HG03060 (cell line): ENCODE measurements at regions not wholly inside any gene's neighbourhood (a gene's known extent, or its start where the extent isn't known, plus 50 kb on each side); places are given as distances from the start of the nearest gene placed in this dataset.
"Not testable (repeated sequence)": the region's sequence is repeated elsewhere in the genome, so short reads cannot be mapped to it uniquely, and the experiment has no call there.

ENCODE experiments used
- ATAC-seq: cut with Tn5 transposase; IDR thresholded peaks from one replicate; pipeline ENCODE4 v1.9.1; 2021; ENCODE audit warnings: low read depth, moderate number of reproducible peaks; ENCODE audit not compliant: unreplicated experiment

DNA sequence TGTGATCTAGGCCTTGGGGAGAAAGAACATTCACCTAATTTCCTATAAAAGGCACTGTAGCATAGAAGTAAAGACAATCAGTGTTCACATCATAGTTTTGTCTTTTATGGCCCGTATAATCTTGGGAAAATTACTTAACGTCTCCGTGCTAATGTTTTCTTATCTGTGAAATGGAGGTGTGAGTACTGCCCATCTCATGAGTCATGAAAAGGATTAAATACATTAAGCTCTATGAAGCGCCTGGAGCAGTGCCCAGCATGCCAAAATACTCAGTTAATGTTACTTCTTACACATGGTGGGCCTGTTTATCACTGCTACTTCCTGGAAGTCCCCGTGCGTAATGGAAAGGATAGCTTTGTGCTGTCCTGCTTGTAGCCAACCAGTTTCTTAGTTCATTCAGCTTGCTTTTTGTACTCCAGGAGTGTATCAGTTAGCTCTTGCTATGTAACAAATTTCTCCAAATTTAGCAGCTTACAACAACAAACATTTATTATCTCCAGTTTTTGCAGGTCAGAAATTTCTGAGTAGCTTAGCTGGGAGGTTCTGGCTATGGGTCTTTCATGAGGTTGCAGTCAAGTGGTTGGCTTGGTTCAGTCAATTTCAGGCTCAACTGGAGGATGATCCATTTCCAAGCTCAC is 103.6 kb upstream of the BMP2 start:
- no peak for ATAC-seq

DNA sequence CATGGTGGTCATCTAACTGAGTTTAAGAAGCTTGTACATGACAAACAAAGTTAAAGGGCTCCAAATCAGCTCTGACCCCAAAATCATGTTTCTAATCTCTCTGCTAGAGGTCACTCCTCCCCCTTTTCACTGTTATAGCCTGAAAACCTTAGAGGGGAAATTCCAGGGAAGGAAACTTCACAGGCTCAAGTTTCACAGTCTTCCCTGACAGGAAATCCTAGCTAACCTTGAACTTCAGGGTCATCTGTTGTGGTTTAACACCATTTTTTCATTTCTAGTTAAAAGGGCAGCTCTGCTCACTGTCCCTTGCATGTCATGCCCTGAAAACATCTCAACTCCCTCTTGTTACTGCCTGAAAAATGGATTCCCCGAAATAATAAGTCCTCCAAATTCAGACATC is 104.4 kb upstream of the BMP2 start:
- no peak for ATAC-seq

DNA sequence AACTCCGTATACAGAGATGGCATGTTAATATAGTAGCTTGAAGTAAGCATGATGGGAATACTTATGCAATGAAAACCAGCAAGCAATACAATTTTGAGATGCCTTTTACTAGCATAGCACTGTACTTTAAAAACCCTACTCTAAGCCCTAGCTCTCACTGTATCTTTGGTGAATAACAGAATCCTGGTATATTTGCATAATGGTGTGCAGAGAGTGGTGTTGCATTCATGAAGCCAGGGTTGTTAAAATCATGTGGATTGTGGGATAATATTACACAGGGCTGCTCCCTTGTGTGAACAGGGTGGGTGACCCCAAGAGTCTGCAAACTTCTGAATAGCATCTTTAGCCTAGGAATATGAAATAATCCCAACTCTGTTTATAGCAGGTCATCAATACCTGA is 105.2 kb upstream of the BMP2 start:
- no peak for ATAC-seq

DNA sequence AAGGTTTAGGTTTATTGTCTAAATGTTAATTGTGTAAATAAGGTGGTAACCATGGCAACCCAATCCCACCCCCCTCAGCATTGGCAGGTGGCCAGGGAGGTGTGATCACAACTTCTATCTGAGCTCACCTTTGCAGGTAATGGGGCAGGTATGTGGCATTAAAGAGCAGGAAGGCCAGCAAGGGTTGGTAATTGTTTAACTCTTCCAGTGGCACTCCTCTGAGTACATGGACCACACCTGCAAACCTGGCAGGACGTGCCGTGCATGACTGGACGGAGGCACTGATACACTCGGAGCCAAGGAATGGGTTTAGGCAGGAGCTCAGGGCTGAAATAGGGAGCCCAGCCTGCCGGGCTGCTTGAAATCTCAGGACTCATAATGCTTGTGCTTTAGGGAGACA is 107.0 kb upstream of the BMP2 start:
- ATAC-seq, result no peak

DNA sequence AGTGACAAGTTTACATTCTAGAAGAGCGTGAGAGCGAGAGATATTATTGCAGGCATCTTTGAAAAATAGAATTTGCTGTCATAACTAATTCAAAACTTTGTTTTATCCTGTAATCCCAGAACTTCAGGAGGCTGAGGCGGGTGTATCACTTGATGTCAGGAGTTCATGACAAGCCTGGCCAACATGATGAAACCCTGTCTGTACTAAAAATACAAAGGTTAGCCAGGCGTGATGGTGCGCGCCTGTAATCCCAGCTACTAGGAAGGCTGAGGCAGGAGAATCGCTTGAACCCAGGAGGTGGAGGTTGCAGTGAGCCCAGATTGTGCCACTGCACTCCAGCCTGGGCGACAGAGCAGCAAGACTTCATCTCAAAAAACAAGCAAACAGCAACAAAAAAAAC is 108.6 kb upstream of the BMP2 start:
- not testable (repeated sequence) for ATAC-seq

DNA sequence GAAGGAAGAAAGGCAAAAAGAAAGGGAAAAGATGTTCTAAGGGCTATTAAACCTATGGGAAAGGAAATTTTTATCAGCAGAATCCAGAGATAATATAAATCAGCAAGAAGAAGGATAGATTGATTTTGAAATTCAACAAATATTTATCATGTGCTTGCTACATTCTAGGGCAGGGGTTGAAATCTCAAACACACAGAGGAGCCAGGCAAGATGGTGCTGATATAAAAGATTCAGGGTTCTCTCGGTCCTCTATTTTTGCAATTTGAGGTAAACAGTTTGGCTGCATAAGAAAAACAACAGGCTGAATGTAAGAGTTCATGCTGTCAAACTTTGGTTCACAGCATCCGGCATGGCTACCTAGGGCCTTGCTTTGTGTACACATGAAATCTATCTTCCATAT is 109.6 kb upstream of the BMP2 start:
- ATAC-seq, result no peak

DNA sequence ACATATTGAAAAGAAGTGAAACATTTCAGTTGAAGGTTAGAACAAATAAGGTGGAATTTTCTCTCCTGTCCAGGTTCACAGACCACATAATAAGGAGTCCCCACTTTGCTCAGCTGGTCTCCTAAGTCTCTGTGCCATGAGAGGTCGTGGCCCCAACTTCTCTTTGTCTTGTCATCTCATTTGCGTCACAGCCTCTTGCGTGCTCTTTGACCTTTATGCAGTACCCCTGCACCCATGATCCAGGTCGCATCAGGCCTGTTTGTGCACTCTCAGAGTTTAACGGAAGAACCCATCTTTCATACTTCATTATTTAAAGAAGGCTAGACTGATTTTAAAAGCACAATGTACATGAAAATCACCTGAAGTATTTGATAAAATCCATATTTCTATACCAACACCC is 110.4 kb upstream of the BMP2 start:
- no peak for ATAC-seq

DNA sequence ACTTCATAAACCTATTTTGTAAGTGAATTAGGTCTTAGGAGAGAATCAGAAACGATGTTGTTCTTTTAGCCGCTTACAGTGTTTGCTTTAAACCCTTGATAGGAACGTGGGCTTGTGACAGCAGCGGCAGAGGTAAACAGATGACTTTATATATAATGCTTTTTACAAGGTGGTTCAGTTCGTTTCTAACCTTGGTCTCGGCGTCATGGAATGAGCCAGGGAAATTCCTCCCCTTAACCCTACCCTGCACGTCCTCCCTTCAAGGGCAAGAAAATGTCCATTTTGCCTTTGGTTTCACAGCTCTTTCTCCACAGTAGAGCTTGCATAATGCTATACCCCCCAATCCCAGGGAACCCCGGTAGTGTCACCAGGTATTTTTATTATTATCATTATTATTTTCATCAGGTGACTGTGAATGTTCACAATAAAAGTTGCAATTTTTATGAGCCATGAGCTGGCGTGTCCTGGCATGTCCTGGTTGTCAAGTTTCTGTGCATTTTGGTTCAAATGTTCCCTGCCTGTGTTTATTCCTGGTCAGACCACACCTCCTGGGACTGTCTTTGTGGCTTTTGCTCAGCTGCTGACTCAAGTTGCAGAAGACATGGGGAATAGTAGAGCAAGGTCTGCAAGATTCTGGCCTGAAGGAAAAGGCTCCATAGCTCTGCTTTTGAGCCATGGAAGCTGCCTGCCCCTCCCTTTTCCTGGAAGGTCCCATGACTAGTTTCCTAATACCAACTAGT is 112.8 kb upstream of the BMP2 start:
- no peak for ATAC-seq

DNA sequence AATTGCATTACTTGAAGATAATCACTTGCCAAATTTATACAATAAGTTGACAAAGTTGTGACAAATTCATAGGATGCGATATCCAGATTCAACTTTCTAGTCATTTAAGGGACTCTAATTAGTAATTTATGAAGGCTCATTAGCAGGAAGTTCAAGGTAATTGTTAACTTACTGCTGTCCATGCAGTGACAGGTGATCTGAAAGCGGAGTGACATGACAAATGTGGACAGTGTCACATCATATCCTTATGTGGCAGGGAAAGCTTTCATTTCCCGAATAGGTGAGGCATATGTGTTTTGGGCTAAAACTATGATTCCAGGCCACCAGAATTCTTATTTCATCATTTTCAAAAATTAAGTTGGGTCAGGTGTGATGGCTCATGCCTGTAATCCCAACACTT is 115.9 kb upstream of the BMP2 start:
- ATAC-seq, result no peak

DNA sequence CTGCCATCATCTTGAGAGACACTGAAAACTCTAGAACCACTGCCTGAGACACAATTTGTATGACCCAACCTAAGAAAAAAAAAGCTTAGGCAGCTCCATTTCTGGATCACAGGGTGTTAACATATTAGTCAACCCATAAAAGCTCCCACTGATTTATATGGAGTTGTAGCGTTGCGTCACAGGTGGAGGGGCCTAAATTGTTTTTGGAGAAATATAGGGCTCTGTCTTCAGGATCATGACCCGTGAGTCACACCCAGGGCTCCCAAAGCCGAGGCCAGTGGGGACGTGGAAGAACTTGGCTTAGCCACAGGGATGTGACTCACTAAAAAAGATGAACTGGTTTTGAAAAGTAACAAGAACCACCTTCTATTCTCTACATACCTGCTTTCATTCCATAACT is 116.5 kb upstream of the BMP2 start:
- ATAC-seq, result no peak

DNA sequence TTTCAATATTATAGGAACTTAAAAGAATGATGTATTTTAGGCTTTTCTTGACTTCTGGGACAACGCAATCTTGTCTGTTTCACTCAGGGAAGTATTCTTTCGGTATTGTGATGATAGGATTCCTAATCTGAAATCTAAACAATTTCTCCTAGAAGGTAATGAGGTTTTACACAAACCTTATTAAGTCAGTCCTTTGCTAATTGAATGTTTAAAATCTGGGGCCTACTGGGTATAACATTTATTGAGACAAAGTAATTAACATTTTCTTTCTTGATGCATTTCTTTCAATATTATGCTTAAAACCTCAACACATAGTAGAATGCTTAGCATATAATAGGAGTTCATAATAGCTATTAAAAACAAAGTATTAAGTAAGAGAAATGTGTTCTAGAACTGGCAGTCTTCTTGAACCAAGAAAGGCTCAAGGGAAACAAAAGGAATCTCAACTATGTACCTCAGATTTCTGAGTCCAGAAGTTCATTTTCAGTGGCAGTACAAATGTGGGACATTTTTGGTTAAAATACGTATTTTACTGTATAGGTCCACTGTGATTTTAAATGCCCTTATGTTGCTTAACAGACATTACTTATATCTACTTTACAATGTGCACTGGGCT is 121.4 kb upstream of the BMP2 start:
- no peak for ATAC-seq

DNA sequence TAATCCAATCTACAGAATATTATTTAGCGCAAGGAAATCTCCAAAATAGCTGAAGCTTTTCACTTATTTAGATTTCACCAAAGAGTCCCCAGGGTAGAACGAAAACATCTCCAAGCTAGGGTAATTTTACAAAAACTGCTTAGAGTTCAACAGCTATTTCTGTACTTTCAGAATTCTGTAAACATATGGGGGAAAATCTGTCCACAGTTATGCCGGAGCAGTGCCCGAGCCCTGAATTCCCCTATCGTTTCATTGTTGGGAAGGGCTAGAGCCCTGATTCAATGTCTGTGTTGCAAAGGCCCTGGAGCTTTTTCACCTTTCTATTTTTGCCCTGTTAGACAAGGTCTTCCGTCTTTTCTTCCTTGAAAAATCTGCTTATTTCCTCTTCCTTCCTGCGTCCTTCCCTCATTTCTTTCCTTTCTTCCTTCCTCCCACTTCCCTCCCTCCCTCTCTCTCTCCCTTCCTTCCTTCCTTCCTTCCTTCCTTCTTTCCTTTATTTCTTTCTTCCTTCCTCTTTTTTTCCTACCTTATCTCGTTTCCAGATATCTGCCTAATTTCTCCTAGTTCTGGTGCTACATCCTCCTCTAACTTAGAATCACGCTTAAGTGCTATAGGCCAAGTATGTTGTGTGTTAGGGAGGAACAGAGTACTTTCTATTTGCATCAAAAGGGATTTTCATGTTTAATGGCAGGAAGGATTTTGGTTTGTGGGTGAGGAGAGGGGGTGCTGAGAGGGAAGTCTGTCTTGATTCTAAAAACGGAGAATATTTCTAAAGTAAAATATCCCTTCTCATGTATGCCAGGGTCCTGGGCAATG is 122.5 kb upstream of the BMP2 start:
- ATAC-seq, result no peak

DNA sequence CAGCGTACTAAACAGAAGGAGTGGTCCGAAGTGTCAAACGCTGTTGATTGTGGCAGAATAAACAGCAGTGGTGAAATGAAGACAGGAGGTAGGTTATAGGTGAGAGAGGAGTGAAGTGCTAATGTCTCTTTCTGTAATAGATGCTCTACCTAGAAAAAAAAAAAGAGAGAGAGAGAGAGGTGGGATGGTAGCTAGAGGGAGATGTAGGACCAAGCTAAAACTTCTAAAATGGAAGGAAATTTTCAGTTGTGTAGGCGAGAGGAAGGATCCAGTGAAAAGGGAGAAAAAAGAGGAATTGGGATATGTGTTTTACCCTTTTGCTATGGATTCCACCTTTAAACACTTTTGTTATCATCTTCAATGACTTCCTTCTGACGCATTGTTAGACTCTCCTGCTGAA is 126.5 kb upstream of the BMP2 start:
- ATAC-seq, result no peak

DNA sequence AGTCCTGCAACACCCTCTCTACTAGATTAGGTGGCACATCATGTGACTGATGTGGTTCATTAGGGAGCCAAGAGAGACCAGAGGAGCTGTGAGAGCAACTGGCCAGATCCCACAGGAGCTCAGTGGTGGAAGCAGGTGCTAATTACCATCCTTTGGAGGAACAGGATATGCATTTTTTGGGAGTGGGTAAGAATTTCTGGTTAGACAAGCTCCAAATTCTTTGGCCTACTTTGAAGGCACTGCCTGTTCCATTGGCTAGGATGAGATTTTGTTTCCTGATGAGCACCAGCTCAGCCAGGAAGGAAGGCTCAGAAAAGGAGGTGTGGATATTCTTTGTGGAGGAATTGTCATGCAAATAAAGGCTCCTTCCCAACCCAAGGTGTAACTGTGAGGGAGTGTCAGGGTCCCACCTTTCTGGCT is 130.3 kb upstream of the BMP2 start:
- no peak for ATAC-seq

DNA sequence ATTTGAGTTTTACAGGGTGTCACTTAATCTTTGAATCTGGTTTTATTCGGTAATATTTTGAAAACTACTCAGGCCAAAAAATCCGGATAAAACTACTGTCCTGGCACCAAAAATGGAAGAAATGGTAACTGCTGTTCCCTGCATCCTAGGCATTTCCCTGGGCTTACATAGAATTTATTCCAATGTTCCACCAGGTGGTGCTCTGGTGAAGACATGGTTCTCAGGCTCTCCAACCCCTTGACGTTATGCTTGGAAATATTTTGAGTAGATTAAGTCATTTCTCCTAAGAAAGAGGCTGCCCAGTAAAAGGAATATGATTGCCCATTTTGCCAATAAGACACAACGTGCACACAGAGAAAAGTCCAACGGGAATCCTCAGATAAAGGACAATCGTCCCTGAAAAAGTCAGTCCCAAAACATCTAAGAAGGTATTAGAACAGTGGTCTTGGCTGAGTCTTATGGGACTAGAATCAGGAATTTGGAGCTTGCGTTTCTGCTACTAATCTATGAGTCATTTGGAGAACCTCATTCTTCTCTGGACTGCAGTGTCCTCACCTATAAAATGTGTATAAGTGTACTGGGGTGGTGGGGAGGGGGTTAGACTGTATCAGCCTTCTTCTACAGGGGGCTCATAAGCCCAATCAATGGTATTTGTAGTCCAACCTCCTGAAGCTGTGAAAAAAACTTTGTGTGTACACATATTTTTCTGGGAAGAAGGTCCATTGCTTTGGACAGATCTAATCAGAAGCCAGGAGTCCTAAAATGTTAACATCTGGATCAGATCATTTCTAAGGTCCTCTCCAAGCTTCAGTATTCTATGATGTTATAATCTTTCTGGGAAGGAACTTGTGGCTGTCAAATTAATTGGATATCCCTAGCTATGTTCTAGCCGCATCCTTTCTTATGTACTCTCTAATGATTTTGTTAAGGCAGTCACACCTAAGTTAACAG is 131.0 kb upstream of the BMP2 start:
- ATAC-seq, result no peak

DNA sequence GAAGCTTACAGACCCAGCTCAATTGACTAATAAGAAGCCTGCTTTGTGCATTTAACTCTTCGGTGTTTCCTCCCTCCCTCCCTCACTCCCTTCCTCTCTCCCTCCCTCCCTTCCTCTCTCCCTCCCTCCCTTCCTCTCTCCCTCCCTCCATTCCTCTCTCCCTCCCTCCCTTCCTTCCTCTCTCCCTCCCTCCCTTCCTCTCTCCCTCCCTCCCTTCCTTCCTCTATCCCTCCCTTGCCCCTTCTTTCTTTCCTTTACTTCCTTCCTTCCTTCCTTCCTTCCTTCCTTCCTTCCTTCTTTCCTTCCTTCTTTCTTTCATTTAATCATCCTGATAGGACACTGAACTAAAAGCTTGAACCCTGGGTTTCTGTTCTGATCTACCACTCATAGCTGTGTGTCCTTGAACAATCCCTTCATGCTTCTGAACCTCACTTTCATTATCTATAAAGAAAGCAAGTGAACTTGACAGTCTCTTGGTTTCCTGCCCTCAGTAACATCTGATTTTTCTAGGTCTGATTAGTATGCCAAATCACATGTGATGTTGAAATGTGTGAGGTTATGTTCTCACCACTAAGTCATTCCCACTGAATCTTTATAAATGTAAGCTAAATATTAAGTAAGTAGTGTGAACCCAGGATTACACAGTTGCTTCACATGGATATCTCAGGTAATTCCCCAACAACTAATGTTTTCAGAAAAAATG is 132.3 kb upstream of the BMP2 start:
- ATAC-seq, result no peak

DNA sequence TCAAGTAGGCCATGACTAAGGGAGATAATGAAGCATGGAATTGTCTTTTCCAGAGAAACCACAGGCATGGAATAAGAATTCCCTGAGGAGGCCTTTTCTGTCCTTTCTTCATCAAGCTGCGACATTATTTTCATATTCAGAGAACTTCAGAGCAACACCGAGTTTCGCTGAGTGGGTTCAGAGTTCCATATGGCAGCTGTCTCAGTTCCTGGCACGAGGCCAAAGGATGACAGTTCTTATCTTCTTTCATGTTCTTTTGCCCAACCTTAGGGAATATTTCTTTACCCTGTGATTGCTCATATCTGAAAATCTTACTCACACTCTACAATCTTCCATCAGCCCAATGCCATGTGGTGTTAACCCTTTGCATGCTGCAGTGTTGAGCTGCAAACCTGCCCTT is 135.3 kb upstream of the BMP2 start:
- no peak for ATAC-seq

DNA sequence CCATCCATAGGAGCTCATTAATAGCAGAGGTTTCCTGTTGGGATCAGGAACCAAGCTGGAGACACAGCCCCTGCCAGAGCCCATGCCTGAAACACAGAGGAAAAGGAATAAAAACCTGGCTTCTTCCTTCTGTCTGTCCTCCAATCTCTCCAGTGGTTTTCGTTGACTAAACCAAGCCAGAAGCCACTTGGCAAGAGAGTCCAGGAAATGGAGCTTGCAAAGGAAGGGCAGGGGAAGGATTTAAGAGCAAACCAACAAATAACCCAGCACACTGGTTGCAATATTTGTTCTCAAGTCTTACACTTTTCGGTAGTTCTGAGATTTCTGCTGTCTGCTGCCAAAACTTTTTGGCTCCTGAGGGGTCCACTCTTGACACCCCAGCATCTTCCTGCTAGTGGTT is 137.0 kb upstream of the BMP2 start:
- ATAC-seq, result no peak

DNA sequence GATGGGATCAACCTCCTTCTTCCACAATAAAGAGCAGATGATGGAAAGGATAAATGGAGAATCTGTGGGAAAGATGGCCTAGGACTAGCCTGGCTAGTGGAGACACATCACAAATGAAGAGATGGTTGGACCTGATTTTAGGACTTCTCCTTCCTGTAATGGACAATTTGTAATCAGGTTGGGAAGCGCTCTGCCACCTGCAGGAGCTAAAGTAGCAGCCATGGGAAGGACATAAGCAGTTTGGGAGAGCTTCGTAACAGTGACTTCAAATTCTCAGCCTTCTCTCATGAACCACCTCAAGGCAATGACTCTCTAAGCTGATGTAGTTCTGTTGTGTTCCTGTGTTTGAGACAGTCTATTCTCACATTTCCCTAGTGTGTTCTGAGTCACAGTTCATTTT is 137.9 kb upstream of the BMP2 start:
- ATAC-seq, result no peak

DNA sequence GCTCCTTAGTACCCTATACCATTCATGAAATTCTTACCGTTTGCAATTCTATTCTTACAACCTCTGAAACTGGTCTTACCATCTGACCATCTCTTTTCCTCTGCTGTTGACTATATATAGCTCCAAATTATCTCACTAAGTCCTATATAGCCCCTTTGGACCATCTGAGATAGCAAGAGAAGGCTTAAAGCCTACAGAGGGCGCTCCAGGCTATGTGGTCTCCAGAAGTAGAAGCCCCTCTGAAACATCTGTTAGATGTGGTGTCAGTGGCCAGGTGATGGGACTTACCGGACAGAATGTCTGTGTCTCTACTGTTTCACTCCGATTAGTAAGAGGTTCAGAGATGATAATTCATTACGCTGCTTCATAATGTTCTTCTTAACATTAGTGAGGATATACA is 140.7 kb upstream of the BMP2 start:
- ATAC-seq, result no peak
